Osteoblast (primary cell): ENCODE measurements at regions not wholly inside any gene's neighbourhood (a gene's known extent, or its start where the extent isn't known, plus 50 kb on each side); places are given as distances from the start of the nearest gene placed in this dataset.
"Not testable (repeated sequence)": the region's sequence is repeated elsewhere in the genome, so short reads cannot be mapped to it uniquely, and the experiment has no call there.

Experiments used
- DNase-seq: peaks from one replicate; pipeline ENCODE4 v3.0.0; 2011; ENCODE audit warnings: low spot score, mixed read lengths; ENCODE audit not compliant: insufficient read length; ENCODE audit errors: missing footprints
- H2AFZ ChIP-seq: 2 replicates; pipeline ENCODE4 v1.6.0; 2011; ENCODE audit warnings: mild to moderate bottlenecking, low read length
- H3K27ac ChIP-seq: 2 replicates; pipeline ENCODE4 v1.5.1; 2011; ENCODE audit warnings: mild to moderate bottlenecking, low read depth, low read length, moderate library complexity
- H3K27me3 ChIP-seq: 2 replicates; pipeline ENCODE4 v1.6.0; 2012; ENCODE audit warnings: mild to moderate bottlenecking, control low read depth, inconsistent platforms, low read length, moderate library complexity; ENCODE audit not compliant: insufficient read depth
- H3K36me3 ChIP-seq: 2 replicates; pipeline ENCODE4 v1.5.1; 2011; ENCODE audit warnings: mild to moderate bottlenecking, low read length, control low read depth, moderate library complexity; ENCODE audit not compliant: insufficient read depth
- H3K4me1 ChIP-seq: 2 replicates; pipeline ENCODE4 v1.5.1; 2011; ENCODE audit warnings: mild to moderate bottlenecking, low read length, control low read depth, moderate library complexity; ENCODE audit not compliant: insufficient read depth
- H3K4me2 ChIP-seq: 2 replicates; pipeline ENCODE4 v1.6.0; 2011; ENCODE audit warnings: mild to moderate bottlenecking, low read length; ENCODE audit not compliant: insufficient read depth
- H3K4me3 ChIP-seq: fragments of 200-600 bp; sonication (generic); 3 replicates; pipeline ENCODE4 v1.5.1; 2012; ENCODE audit warnings: mild to moderate bottlenecking, low read length, inconsistent platforms; ENCODE audit not compliant: insufficient read depth
- H3K79me2 ChIP-seq: 2 replicates; pipeline ENCODE4 v1.6.0; 2012; ENCODE audit warnings: mild to moderate bottlenecking, low read length, control low read depth, inconsistent platforms; ENCODE audit not compliant: insufficient read depth
- H3K9me3 ChIP-seq: 2 replicates; pipeline ENCODE4 v1.5.1; 2011; ENCODE audit warnings: low read depth, low read length, control low read depth
- H4K20me1 ChIP-seq: 2 replicates; pipeline ENCODE4 v1.6.0; 2012; ENCODE audit warnings: mild to moderate bottlenecking, low read length, control low read depth; ENCODE audit not compliant: insufficient read depth
- CTCF ChIP-seq: IDR thresholded peaks from 2 replicates; pipeline ENCODE4 v1.5.1; 2011; ENCODE audit warnings: mild to moderate bottlenecking, low read depth, low read length, moderate library complexity; ENCODE audit errors: extremely low read depth

- Histone ChIP-seq H3K27me3 (no peaks in the 10 kb centered on the region), H3K4me3 (no peak overlapping the region), H3K4me2 (no peak overlapping the region), H2AFZ (no peak overlapping the region), H3K9me3 (no peaks in the 10 kb centered on the region), H3K4me1 (no peaks in the 10 kb centered on the region), H3K79me2 (no peaks in the 10 kb centered on the region), H4K20me1 (no peaks in the 10 kb centered on the region), H3K27ac (no peak overlapping the region), H3K36me3 (no peaks in the 10 kb centered on the region)
- TF ChIP-seq CTCF = no peak
- no peak for DNase-seq
Observed at GRCh38 chr13:107790397-107790796, 424.9 kb downstream of the LIG4 start.

- H3K4me1 ChIP-seq = no peaks in the 10 kb centered on the region
- no peaks in the 10 kb centered on the region for H3K36me3 ChIP-seq
- DNase-seq = no peak
- no peaks in the 10 kb centered on the region for H4K20me1 ChIP-seq
- no peak overlapping the region for H2AFZ ChIP-seq
- no peak overlapping the region for H3K27ac ChIP-seq
- TF ChIP-seq CTCF = no peak
- H3K27me3 ChIP-seq = no peaks in the 10 kb centered on the region
- H3K4me3 ChIP-seq = no peak overlapping the region
- no peaks in the 10 kb centered on the region for H3K9me3 ChIP-seq
- H3K79me2 ChIP-seq = no peaks in the 10 kb centered on the region
- no peak overlapping the region for H3K4me2 ChIP-seq
Observed at GRCh38 chr13:107788464-107789165, 426.7 kb downstream of the LIG4 start.

- not testable (repeated sequence) for H3K36me3 ChIP-seq, H3K4me2 ChIP-seq, H4K20me1 ChIP-seq, H3K27me3 ChIP-seq, H3K9me3 ChIP-seq, H3K4me1 ChIP-seq, H2AFZ ChIP-seq, H3K4me3 ChIP-seq, H3K79me2 ChIP-seq, H3K27ac ChIP-seq, DNase-seq
Observed at GRCh38 chr13:107782646-107783045, 432.7 kb downstream of the LIG4 start.

GRCh38 chr13:107778094-107778493 lies 437.2 kb downstream of the LIG4 start:
- H3K9me3 ChIP-seq = no peaks in the 10 kb centered on the region
- H3K79me2 ChIP-seq = peaks cover 4% of the 10 kb centered on the region
- no peak overlapping the region for H3K4me3 ChIP-seq
- no peaks in the 10 kb centered on the region for H3K36me3 ChIP-seq
- no peak overlapping the region for H3K4me2 ChIP-seq
- no peaks in the 10 kb centered on the region for H3K4me1 ChIP-seq
- no peaks in the 10 kb centered on the region for H3K27me3 ChIP-seq
- H2AFZ ChIP-seq = no peak overlapping the region
- no peak for TF ChIP-seq CTCF
- H4K20me1 ChIP-seq = no peaks in the 10 kb centered on the region
- no peak overlapping the region for H3K27ac ChIP-seq
- DNase-seq = peak; percentile 81
